GM18517 (cell line): ENCODE measurements at regions not wholly inside any gene's neighbourhood (a gene's known extent, or its start where the extent isn't known, plus 50 kb on each side); places are given as distances from the start of the nearest gene placed in this dataset.

Source experiments
- ATAC-seq: cut with Tn5 transposase; IDR thresholded peaks from one replicate; pipeline ENCODE4 v1.9.1; 2021; ENCODE audit warnings: mild to moderate bottlenecking, moderate library complexity; ENCODE audit not compliant: unreplicated experiment

DNA sequence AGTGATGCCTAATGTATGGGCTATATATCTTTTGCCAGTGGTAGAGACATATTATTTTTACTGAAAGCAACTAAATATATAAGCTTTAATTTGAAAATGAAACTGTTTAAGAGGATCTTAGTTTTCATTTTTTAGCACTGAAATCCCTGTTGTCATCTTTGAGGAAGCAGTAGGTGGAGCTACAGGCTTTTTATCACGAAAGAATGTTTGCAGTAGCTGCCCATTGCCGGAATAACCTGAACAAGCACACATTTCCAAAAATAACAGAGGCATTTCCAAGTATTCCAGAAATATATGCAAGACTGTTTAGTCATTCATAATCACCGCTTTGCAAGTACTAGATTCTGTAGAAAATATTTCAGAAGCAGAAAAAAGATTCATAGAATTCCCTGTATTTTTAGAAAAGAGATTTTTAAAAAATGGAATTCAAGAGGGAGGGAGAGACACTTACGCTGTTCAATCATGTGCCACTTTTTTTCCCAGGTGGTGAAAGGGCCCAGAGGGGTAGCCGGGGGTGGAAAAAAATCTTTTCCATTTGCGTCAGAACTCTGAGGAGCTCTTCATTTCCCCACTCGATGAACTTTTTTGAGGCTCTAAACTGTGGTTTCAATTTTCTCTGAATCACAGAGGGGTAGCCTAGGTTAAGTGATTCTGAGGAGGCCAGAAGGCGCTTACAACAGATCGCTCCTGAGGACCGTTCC, 142.5 kb upstream of the FERMT1 start:
- ATAC-seq: no peak

DNA sequence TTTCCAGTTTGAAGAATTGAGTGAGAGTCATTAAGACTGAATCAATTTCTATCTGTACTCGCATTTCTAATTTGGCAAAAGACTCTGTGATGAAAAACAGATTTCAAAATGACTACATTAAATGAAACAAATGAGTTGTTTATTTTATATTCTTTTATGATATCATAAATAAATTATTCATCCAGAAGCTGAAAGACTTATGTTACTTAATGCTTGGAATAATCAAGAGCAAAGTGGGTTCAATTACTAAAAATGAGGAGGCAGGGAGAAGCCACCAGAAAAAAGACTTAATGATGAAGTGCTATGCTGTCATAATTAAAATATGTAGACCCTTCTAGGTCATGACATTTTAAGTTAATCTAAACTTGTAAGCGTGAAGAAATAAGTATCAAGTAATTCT, 130.6 kb upstream of the FERMT1 start:
- no peak for ATAC-seq

DNA sequence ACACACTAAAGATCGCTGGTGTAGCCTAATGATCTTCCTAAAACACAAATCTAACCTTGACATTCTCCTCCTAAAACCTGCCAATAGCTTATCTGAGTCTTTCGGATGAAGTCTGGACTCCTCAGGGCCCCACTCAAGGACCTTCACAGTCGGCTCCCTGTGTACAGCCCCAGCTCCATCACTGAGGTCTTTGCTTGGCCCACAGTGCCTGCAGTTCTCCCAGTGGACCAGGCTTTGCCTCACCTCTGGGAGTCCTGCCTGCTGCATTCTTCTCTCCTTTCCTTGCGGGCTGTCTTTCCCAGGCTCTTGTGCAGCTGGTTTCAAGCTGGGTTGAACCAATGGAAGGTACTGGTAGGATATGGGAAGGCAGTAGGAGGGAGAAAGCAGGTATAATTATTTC, 122.6 kb upstream of the FERMT1 start:
- no peak for ATAC-seq

DNA sequence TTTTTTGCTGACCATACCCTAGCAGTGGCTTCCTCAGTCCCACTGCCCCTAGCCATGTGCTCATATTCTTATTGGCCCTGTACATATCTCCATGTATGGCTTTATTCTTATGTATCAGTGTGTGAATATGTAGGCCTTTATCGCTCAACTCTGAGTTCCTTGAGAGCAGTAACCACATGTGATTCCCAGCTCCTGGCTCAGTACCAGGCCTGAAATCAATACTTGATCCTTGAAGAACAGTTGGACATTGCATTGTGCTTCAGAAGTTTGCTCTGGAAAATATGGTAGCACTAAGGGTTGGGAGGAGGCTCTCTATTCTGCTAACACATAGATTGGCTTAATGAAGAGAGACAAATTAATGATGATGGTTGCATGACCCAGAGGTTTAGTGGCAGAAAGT, 118.8 kb upstream of the FERMT1 start:
- no peak for ATAC-seq

DNA sequence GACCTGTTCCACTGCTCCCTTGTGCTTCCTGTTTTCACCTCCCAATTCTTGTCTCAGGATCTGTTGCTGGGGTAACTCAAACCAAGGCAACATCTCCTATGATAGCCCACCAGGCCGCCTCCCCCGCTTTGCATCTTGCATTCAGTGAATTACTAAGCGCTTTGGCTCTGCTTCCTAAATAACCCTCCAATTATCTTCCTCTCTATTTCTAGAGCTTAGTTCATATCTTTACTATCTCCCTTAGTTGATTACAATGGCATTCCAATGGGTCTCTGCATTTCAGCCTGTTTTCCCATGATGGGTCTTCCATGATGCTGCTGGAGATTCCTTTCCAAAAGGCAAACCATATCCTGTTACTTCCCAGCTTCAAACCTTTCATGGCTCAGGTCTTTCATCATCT, 117.2 kb upstream of the FERMT1 start:
- no peak for ATAC-seq

DNA sequence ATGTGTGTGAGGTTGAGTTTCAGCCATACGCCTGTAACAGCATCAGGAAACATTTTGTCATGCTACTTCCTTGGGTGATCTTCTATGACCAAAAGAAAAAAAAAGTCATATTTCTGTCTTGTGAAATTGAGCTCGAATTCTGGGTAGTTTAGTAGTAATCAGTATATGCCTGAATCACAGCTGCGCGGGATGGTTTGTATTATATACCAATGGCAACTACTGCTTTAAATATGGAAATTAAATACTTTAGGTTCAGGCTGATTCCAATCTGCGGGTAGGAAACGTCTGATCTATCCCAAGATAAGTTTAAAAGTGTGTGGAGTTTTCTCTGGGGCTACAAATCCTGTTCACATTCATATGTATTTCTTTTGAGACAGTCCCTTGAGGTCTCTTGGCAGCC, 115.6 kb upstream of the FERMT1 start:
- no peak for ATAC-seq

DNA sequence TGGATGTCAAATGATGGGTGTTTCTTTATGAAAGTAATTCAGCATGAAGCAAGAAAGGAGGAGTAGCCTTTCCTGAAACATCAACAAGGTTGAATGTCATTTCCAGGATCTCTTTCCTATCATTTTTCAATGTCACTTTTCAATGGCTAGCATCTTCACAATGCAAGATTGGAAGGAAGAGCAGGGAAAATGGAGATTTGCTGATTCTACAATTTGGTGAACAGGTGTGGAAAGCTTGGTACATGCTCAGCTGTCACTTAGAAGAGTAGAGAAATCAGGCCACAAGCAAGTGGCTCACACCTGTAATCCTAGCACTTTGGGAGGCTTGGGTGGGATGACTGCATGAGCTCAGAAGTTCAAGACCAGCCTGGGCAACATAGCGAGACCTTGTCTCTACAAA, 112.7 kb upstream of the FERMT1 start:
- ATAC-seq: no peak

DNA sequence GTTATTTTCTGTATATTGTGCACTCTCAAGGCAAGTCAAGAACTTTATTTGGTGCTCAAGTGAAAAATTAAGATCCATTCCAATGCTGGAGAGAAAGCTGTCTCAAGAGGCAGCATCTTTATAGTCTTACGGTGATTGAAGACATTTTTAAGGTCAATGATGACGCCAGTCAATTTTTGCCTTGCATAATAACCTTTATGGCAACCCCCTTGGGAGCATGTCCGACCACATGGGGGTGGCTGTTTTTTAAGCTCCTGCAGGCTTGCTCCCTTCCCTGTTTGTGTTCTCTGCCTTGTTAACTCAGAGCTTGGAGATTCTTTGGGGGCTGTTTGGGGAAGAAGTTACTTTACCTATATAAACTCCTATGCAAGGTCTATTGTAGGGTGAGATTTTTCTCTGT, 109.6 kb upstream of the FERMT1 start:
- ATAC-seq: no peak

DNA sequence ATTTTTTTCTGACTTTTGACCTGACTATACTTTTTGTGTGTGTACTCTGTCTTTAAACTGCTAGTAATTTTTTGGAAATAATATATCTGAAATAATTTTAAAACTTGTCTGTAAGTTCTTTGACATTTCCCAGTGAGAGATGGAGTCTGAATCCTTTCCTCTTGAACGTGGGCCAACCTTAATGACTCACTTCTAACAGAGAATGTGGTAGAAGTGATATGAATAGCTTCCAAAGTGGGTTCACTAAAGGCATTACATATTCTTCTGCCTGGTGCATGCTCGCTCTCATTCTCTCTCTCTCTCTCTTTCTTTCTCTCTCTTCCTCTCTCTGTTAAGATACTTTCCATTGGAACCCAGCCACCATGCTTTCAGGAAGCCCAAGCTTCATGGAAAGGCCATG, 108.7 kb upstream of the FERMT1 start:
- no peak for ATAC-seq

DNA sequence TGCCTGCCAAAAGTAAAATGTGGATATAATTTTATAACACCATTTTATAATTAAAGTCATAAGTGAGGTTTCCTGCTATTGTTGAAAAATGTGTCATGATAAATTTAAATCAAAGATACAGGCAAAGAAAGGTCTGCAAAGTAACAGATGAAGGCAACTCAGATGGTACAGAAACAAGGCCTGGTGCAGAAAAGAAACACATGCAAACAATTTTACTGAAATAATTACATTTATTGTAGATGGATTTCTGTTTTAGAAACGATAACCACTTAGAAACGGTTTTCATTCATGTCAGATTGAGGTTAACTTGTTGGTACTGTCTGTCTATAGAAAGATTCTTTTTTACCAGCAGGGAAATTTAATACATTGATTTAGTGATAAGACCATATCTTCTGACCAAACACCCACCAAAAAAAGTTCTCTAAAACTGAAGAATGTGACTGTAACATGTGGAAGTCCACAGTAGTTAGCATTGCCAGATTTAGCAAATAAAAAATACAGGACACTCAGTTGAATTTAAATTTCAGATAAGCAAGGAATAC, 105.5 kb upstream of the FERMT1 start:
- ATAC-seq: no peak

DNA sequence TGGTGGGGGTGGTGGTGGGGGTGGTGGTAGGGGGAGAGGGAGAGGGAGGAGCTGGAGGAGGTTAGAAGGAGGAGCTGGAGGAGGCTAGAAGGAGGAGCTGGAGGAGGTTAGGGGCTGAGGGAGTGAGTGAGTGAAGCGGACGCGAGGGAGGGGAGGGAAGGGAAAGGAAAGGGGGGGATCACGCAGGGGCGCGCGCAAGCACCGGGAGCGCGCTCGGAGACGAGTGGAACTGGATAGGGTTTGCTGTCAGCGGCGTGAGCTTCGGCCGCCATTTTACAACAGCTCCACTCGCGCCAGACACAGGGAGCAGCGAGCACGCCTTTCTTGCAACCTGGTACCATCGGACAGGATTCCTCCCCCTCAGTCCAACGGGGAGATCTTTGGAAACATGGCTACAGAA, 90.5 kb upstream of the FERMT1 start:
- ATAC-seq: no peak

DNA sequence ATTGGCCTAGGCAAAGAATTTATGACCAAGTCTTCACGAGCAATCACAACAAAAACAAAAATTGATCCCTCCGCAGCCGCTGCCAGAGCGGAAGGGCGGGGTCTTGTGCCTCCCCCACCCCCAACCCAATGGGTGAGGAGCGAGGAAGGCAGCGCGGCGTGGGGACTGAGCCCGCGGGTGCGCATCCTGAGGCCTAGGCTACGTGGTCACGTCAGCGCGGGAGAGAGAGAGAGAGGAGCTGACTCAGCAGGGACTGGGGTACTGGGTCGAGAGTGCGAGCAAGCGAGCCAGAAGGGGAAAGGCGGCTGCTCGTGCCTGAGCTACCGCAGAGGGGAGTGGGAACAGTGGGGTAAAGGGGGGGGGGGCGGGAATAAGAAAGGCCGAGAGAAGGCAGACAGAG, 90.1 kb upstream of the FERMT1 start:
- ATAC-seq: no peak

DNA sequence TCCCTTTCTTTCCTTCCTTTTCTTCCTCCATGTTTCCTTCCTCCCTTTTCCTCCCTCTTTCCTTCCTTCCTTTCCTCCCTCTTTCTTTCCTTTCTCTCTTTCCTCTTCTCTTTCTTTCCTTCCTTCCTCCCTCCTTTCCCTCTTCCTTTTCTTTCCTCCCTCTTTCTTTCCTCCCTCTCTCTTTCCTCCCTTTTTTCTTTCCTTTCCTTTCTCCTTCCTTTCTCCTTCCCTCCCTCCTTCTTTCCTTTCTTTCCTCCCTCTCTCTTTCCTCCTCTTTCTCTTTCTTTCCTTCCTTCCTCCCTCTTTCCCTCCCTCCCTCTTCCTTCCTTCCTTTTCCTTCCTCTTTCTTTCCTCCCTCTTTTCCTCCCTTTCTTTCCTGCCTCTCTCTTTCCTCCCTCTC, 86.3 kb upstream of the FERMT1 start:
- no peak for ATAC-seq

DNA sequence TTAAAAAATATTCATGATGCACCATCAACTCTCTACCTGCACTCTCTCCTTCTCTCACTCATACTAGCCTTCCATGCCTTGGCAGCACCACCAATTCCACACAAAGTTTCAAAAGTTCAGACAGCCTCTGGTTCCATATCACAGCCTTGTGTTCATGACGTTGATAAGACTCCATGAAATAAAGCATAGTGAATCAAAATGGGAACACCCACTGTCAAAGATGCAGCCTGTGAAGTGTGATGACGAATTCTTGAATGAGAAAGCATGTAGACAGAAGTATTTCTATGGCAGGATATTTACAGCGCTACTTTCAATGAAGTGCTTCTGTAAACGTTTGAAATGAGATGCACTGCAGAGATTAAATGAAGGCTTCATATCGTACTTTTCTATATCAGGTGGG, 77.3 kb upstream of the FERMT1 start:
- no peak for ATAC-seq

DNA sequence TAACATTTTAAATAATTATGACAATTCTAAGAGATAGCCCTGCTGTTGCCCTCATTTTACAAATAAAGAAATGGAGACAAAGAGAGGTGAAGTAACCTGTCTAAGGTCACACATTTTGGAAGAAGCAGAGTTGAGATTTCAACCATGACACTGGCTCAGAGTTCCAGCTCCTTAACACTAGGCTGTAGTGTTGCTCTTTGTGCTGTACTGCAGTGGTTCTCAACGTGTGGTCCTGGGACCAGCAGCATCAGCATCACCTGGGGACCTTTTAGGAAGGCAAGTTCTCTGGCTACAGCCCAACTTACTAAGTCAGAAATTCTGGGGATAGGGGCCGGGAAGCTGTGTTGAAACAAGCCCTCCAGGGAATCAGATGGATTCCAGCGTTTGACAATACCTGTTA, 62.4 kb upstream of the FERMT1 start:
- no peak for ATAC-seq

DNA sequence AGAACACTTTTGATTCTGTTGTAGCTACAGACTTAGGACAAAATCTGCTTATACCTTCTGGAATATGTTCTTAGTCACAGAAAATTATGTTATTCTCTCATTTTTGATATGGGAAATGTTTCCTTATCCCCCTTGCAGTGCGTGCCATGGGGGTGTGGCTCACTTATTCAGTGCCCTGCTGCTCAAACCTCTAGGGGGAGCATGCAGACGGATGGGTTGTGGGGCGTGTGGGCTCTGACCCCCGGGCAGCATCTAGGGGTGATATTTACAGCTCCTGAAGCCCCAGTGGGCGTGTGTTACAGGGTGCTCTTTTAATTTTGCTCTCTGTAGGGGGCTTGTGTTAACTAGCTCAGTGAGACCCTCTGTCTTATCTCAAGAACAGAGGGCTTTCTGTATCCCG, 61.3 kb upstream of the FERMT1 start:
- no peak for ATAC-seq

DNA sequence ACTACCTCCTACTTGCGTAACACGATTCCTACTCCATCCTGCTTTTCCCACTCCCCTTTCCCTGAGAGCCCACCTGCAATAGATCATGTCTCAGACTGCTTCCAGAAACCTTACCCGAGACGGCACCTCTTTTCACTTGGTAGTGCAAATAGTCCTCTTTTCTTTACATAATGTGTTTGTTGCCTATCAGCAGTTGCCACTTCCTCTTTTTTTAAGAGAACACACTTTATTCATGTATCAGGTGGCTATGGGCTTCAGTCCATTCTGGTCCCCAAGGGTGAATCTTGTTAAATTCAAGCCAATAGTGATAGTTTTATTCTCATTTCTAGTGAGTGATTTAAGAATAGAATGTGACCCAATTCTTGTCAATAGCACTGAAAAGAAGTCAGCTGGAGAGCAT, 57.7 kb upstream of the FERMT1 start:
- ATAC-seq: no peak

DNA sequence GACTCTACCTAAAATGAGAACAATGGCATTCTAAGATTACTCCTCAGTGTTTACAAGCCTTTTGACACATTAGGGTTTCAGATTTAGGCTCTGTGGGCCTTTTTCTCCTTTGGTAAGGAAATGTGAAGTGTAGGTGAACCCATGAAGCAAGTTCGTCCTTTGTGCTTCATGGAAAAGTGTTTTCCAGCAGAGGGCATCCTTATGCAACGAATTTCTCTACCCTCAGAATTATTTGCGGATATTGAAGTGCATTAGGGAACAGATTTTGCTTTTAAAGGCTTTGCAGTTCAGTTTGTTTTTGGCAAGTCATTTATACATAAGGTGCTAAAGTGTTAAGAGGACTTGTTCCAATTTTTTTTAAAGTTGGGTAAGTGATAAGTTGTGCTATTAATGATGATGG, 55.7 kb upstream of the FERMT1 start:
- ATAC-seq: no peak

DNA sequence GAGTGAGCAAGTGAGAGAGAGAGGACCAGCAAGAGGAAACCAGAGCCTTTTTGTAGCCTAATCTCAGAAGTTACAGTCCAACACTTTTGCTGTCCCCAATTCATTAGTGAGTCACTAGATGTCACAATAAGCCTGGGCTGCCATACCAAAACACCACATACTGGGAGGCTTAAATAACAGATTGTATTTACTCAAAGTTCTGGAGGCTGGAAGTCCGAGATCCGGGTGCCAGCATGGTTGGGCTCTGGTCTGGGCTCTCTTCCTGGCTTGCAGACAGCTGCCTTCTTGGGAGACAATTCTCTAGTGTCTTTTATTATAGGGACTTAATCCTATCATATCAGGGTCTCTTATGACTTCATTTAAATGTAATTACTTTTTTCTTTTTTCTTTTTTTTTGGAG, 50.7 kb upstream of the FERMT1 start:
- ATAC-seq: no peak
